Hepatocyte (in vitro differentiated cells): ENCODE measurements at regions not wholly inside any gene's neighbourhood (a gene's known extent, or its start where the extent isn't known, plus 50 kb on each side); places are given as distances from the start of the nearest gene placed in this dataset.

Experiments
- DNase-seq: peaks from one replicate; pipeline ENCODE4 v3.0.0-alpha.2; 2016; ENCODE audit warnings: low spot score
- H2AFZ ChIP-seq: fragments of 200-600 bp; sonication (generic); 2 replicates; pipeline ENCODE4 v1.6.0; 2016; ENCODE audit warnings: antibody characterized with exemption, mild to moderate bottlenecking
- H3K27ac ChIP-seq: fragments of 200-600 bp; sonication (generic); 2 replicates; pipeline ENCODE4 v1.5.1; 2016; ENCODE audit warnings: mild to moderate bottlenecking
- H3K27me3 ChIP-seq: fragments of 200-600 bp; sonication (generic); 2 replicates; pipeline ENCODE4 v1.6.1; 2016
- H3K36me3 ChIP-seq: fragments of 200-600 bp; sonication (generic); replicated peaks from 2 replicates; pipeline ENCODE4 v1.5.1; 2016; ENCODE audit warnings: low read depth; ENCODE audit not compliant: insufficient read depth
- H3K4me1 ChIP-seq: fragments of 200-600 bp; sonication (generic); 2 replicates; pipeline ENCODE4 v1.5.1; 2016; ENCODE audit warnings: mild to moderate bottlenecking, moderate library complexity; ENCODE audit not compliant: insufficient read depth
- H3K4me2 ChIP-seq: fragments of 200-600 bp; sonication (generic); 2 replicates; pipeline ENCODE4 v1.6.0; 2016
- H3K4me3 ChIP-seq: fragments of 200-600 bp; sonication (generic); 2 replicates; pipeline ENCODE4 v1.5.1; 2016; ENCODE audit warnings: mild to moderate bottlenecking
- H3K79me2 ChIP-seq: fragments of 200-600 bp; sonication (generic); 2 replicates; pipeline ENCODE4 v1.6.0; 2017; ENCODE audit warnings: mild to moderate bottlenecking
- H3K9me2 ChIP-seq: fragments of 200-600 bp; sonication (generic); replicated peaks from 2 replicates; pipeline ENCODE4 v1.6.0; 2017; ENCODE audit warnings: mild to moderate bottlenecking; ENCODE audit not compliant: insufficient read depth
- H3K9me3 ChIP-seq: fragments of 200-600 bp; sonication (generic); 2 replicates; pipeline ENCODE4 v1.5.1; 2016; ENCODE audit warnings: low read depth, mild to moderate bottlenecking
- H4K20me1 ChIP-seq: fragments of 200-600 bp; sonication (generic); 2 replicates; pipeline ENCODE4 v1.6.0; 2016; ENCODE audit warnings: mild to moderate bottlenecking; ENCODE audit not compliant: insufficient read depth, poor library complexity, severe bottlenecking
- CTCF ChIP-seq: fragments of 200-600 bp; sonication (generic); IDR thresholded peaks from 2 replicates; pipeline ENCODE4 v1.5.1; 2016; ENCODE audit warnings: antibody characterized with exemption, mild to moderate bottlenecking; ENCODE audit not compliant: poor library complexity
- EZH2 ChIP-seq: fragments of 200-600 bp; sonication (generic); IDR thresholded peaks from 2 replicates; pipeline ENCODE4 v1.6.1; 2016; ENCODE audit warnings: antibody characterized with exemption, mild to moderate bottlenecking, borderline replicate concordance
- EZH2phosphoT487 ChIP-seq: fragments of 200-600 bp; sonication (generic); IDR thresholded peaks from one replicate; pipeline ENCODE4 v1.6.1; 2018; ENCODE audit warnings: antibody characterized with exemption, mild to moderate bottlenecking, low read depth, moderate library complexity; ENCODE audit not compliant: unreplicated experiment, severe bottlenecking
- WGBS: methylation state at CpG from one replicate; pipeline ENCODE4 v1.1.6; 2016; ENCODE audit warnings: low lambda C conversion rate; ENCODE audit errors: missing lambda C conversion rate; 5-methylcytosine and 5-hydroxymethylcytosine counted together

DNA sequence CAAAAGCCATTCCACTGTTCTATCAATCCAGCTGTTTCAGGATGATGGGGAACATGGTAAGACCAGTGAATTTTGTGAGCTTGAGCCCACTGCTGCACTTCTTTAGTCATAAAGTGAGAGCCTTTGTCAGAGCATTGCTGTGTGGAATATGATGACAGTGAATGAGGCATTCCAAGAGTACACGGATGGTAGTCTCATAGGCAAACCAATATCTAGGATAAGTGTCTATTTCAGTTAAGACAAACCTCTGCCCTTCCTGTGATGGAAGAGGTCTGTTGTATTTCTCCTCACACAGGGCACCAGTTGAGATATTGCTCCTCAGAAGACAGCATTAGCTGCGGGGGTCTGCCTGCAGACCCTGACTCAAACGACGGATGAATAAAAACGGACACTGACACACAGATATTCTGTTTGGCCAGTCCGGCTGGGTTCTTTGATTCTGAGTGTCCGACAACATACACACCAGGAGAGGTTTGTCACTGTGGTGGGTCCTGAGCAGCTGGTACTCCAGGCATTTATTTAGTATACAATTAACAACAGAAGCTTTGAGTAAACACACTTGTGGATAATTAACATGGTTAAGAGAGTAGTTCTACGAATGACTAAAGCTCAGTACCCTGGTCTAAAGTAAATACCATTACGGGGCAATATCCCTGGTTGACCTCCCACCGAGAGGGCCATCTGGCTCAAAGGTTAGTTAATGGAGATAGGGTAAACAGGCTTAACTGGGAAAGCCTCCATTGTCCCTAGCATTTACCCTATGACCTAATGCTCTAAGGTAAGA is 121.7 kb downstream of the ZNF280B start:
- 29% methylated on average over 10 of the region's 10 CpGs for WGBS
- Histone ChIP-seq H3K4me3 (no peak overlapping the region), H3K9me2 (no peaks in the 10 kb centered on the region), H3K4me1 (peaks cover 9% of the 10 kb centered on the region), H3K79me2 (no peaks in the 10 kb centered on the region), H3K4me2 (no peak overlapping the region), H3K27me3 (peaks cover 7% of the 10 kb centered on the region), H3K9me3 (no peaks in the 10 kb centered on the region), H4K20me1 (no peaks in the 10 kb centered on the region), H3K27ac (no peak overlapping the region), H3K36me3 (no peaks in the 10 kb centered on the region), H2AFZ (no peak overlapping the region)
- DNase-seq = no peak
- TF ChIP-seq EZH2phosphoT487 = no peak
- no peak for TF ChIP-seq EZH2
- TF ChIP-seq CTCF = no peak

GRCh38 chr22:22387386-22387736 is 121.2 kb downstream of the ZNF280B start:
- Histone ChIP-seq H3K9me3 (no peaks in the 10 kb centered on the region), H3K27me3 (peaks cover 7% of the 10 kb centered on the region), H4K20me1 (no peaks in the 10 kb centered on the region), H2AFZ (no peak overlapping the region), H3K36me3 (no peaks in the 10 kb centered on the region), H3K27ac (no peak overlapping the region), H3K4me1 (peaks cover 9% of the 10 kb centered on the region), H3K9me2 (no peaks in the 10 kb centered on the region), H3K79me2 (no peaks in the 10 kb centered on the region), H3K4me3 (no peak overlapping the region), H3K4me2 (peak overlapping the region; percentile 23)
- no peak for DNase-seq
- WGBS = 36% methylated on average over 1 of the region's 1 CpG
- TF ChIP-seq CTCF (no peak), EZH2 (no peak), EZH2phosphoT487 (no peak)

DNA sequence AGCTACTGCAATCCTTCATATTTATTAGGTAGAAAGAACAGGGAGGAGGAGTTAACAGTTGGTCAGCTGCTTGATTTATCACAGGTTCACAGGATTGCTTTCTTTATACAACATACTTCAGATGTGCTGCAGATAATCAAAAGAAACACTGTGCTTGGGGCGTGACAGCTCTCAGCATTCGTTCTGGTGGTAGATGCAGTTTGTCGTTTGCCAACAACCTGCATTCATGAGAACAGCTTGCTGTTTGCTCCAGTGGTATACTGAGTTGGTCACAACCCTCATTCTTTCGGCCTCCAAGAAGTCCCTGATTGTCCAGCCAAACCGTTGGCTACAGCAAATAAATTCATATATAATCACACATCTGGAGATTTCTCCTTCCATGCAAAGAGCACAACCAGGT is 120.5 kb downstream of the ZNF280B start:
- Histone ChIP-seq H3K4me1 (peaks cover 9% of the 10 kb centered on the region), H3K9me2 (no peaks in the 10 kb centered on the region), H3K27ac (no peak overlapping the region), H3K36me3 (no peaks in the 10 kb centered on the region), H3K27me3 (peaks cover 7% of the 10 kb centered on the region), H3K4me2 (no peak overlapping the region), H3K9me3 (no peaks in the 10 kb centered on the region), H2AFZ (no peak overlapping the region), H3K4me3 (no peak overlapping the region), H4K20me1 (no peaks in the 10 kb centered on the region), H3K79me2 (no peaks in the 10 kb centered on the region)
- WGBS = 61% methylated on average over 5 of the region's 5 CpGs
- TF ChIP-seq EZH2phosphoT487 (no peak), EZH2 (no peak), CTCF (no peak)
- DNase-seq = no peak
